B cell (primary cell): ENCODE measurements at regions not wholly inside any gene's neighbourhood (a gene's known extent, or its start where the extent isn't known, plus 50 kb on each side); places are given as distances from the start of the nearest gene placed in this dataset.

Source experiments
- ATAC-seq: fragments of 200-7000 bp; cut with Tn5 transposase; one replicate; pipeline ENCODE4 v1.10.0; 2021; ENCODE audit warnings: low read depth, mild to moderate bottlenecking, moderate number of reproducible peaks, moderate library complexity
- CTCF ChIA-PET: fragments of 350-600 bp; sonication (Branson Sonifier 250); formaldehyde crosslinking; loops from one replicate; lab custom pipeline; 2021; ENCODE audit warnings: antibody characterized with exemption, inconsistent platforms; lab: Charles Lee
- POLR2A ChIA-PET: fragments of 350-600 bp; sonication (Branson Sonifier 250); formaldehyde crosslinking; loops from one replicate; lab custom pipeline; 2021; ENCODE audit warnings: antibody characterized with exemption; lab: Charles Lee
- DNase-seq: peaks from one replicate; pipeline ENCODE4 v3.0.0; 2013
- H2AFZ ChIP-seq: 2 replicates; pipeline ENCODE4 v1.6.1; 2012; ENCODE audit warnings: mild to moderate bottlenecking, low read depth, low read length; ENCODE audit not compliant: insufficient read depth, poor library complexity, severe bottlenecking
- H3K27ac ChIP-seq, 2 donors: 1 replicate in 1 of 2; 2 replicates in 1 of 2; pipeline ENCODE4 v1.5.1; 2012 to 2013; ENCODE audit warnings: low read length in 2 of 2, mild to moderate bottlenecking in 2 of 2, moderate library complexity in 1 of 2
- H3K27me3 ChIP-seq, 4 experiments: fragments of 200-600 bp in 1 of 4; sonication (generic) in 1 of 4; replicated peaks in 1 of 4; 1 replicate in 2 of 4; 2 replicates in 2 of 4; pipeline versions ENCODE4 v1.6.1 to v1.7.0; 2013 to 2016; ENCODE audit warnings: low read length in 3 of 4, mild to moderate bottlenecking in 2 of 4, mixed read lengths in 1 of 4, moderate library complexity in 1 of 4; ENCODE audit not compliant: insufficient read depth in 4 of 4, control insufficient read depth in 3 of 4; ENCODE audit errors: control extremely low read depth in 1 of 4
- H3K36me3 ChIP-seq, 2 experiments: replicated peaks in 1 of 2; 1 replicate in 1 of 2; 2 replicates in 1 of 2; pipeline versions ENCODE4 v1.6.1 to v1.7.1; 2013; ENCODE audit warnings: low read length in 1 of 2; ENCODE audit not compliant: insufficient read depth in 2 of 2, control insufficient read depth in 1 of 2; ENCODE audit errors: control extremely low read depth in 1 of 2, extremely low read depth in 1 of 2
- H3K4me1 ChIP-seq, 2 donors: fragments of 200-600 bp in 1 of 2; sonication (generic) in 1 of 2; 1 replicate in 1 of 2; 2 replicates in 1 of 2; pipeline versions ENCODE4 v1.5.1 to v1.6.1; 2013 to 2017; ENCODE audit warnings: low read length in 2 of 2; ENCODE audit not compliant: control insufficient read depth in 2 of 2, insufficient read depth in 2 of 2
- H3K4me2 ChIP-seq: replicated peaks from 2 replicates; pipeline ENCODE3; 2012; ENCODE audit warnings: mild to moderate bottlenecking, low read depth, low read length; ENCODE audit not compliant: poor library complexity, severe bottlenecking
- H3K4me3 ChIP-seq, 5 experiments: fragments of 200-600 bp in 1 of 5; sonication (generic) in 1 of 5; 1 replicate in 3 of 5; 2 replicates in 2 of 5; pipeline versions ENCODE4 v1.5.1 to v1.7.0; 2011 to 2016; ENCODE audit warnings: low read length in 4 of 5, mild to moderate bottlenecking in 4 of 5, low read depth in 2 of 5, control low read depth in 1 of 5, moderate library complexity in 1 of 5; ENCODE audit not compliant: insufficient read depth in 1 of 5; ENCODE audit errors: control extremely low read depth in 1 of 5, extremely low read depth in 1 of 5
- H3K79me2 ChIP-seq: fragments of 200-600 bp; sonication (generic); one replicate; pipeline ENCODE4 v1.6.0; 2016; ENCODE audit warnings: low read length; ENCODE audit not compliant: control insufficient read depth, insufficient read depth
- H3K9ac ChIP-seq: fragments of 200-600 bp; sonication (generic); 2 replicates; pipeline ENCODE4 v1.6.1; 2017; ENCODE audit warnings: mild to moderate bottlenecking, low read length, moderate library complexity
- H3K9me3 ChIP-seq, 3 donors: one replicate each; pipeline versions ENCODE4 v1.6.1 to v1.7.1; 2013; ENCODE audit warnings: low read length in 2 of 3; ENCODE audit not compliant: control insufficient read depth in 2 of 3, insufficient read depth in 1 of 3; ENCODE audit errors: control extremely low read depth in 1 of 3
- H4K20me1 ChIP-seq: 2 replicates; pipeline ENCODE4 v1.6.0; 2012; ENCODE audit warnings: mild to moderate bottlenecking, low read length; ENCODE audit not compliant: insufficient read depth, control insufficient read depth, poor library complexity, severe bottlenecking
- H3K27ac Mint-ChIP-seq: one replicate; pipeline ENCODE4 v1.8.0; 2021; ENCODE audit warnings: mixed read lengths
- H3K27me3 Mint-ChIP-seq: one replicate; pipeline ENCODE4 v1.8.0; 2021; ENCODE audit warnings: mixed read lengths
- H3K4me1 Mint-ChIP-seq: one replicate; pipeline ENCODE4 v1.8.0; 2021; ENCODE audit warnings: mixed read lengths
- H3K4me3 Mint-ChIP-seq: one replicate; pipeline ENCODE4 v1.8.0; 2021; ENCODE audit warnings: mixed read lengths
- H3K9me3 Mint-ChIP-seq: one replicate; pipeline ENCODE4 v1.8.0; 2022; ENCODE audit warnings: mixed read lengths; ENCODE audit not compliant: insufficient read depth
- CTCF ChIP-seq: fragments of 200-600 bp; IDR thresholded peaks from one replicate; pipeline ENCODE4 v1.8.0; 2022; ENCODE audit warnings: antibody characterized with exemption, mild to moderate bottlenecking
- EZH2 ChIP-seq: IDR thresholded peaks from 2 replicates; pipeline ENCODE4 v1.6.1; 2012; ENCODE audit warnings: borderline replicate concordance, low read depth, mild to moderate bottlenecking, moderate library complexity, low read length; ENCODE audit not compliant: insufficient read depth, poor library complexity, severe bottlenecking
- WGBS: methylation state at CpG from one replicate; pipeline ENCODE4 v1.1.5; 2013; ENCODE audit warnings: missing lambda C conversion rate; ENCODE audit not compliant: insufficient coverage; 5-methylcytosine and 5-hydroxymethylcytosine counted together
- intact Hi-C: fragments of 100-400 bp; cut with micrococcal nuclease; formaldehyde crosslinking; loops from one replicate; pipeline ENCODE4 v1.10.0; 2022

- Histone ChIP-seq H3K4me2 (no peak overlapping the region), H3K27me3 (no peaks in the 10 kb centered on the region), H3K79me2 (no peaks in the 10 kb centered on the region), H3K9ac (no peak overlapping the region), H3K27ac (no peak overlapping the region), H3K4me1 (no peaks in the 10 kb centered on the region), H3K9me3 (no peaks in the 10 kb centered on the region), H4K20me1 (no peaks in the 10 kb centered on the region), H3K4me3 (no peak overlapping the region), H2AFZ (no peak overlapping the region), H3K36me3 (no peaks in the 10 kb centered on the region)
- TF ChIP-seq CTCF (no peak), EZH2 (no peak)
- ChIA-PET POLR2A (no interaction called here), CTCF (no interaction called here)
- no peak overlapping the region for H3K27ac Mint-ChIP-seq
- no peaks in the 10 kb centered on the region for H3K9me3 Mint-ChIP-seq
- ATAC-seq (no peak), DNase-seq (no peak)
- intact Hi-C loops, result no loop called here
- H3K4me3 Mint-ChIP-seq, result no peak overlapping the region
- H3K27me3 Mint-ChIP-seq, result no peaks in the 10 kb centered on the region
- H3K4me1 Mint-ChIP-seq, result no peaks in the 10 kb centered on the region
- no CpG with 5 or more reads among the region's 1 CpG for WGBS
Observed at GRCh38 chr7:8908889-8909288, 475.5 kb downstream of the NXPH1 start.

GRCh38 chr7:8913682-8914081 is 480.3 kb downstream of the NXPH1 start:
- Mint-ChIP-seq H3K4me3 (no peak overlapping the region), H3K27me3 (no peaks in the 10 kb centered on the region), H3K9me3 (peaks cover 5% of the 10 kb centered on the region), H3K4me1 (no peaks in the 10 kb centered on the region), H3K27ac (no peak overlapping the region)
- H2AFZ ChIP-seq, result no peak overlapping the region
- no peaks in the 10 kb centered on the region for H4K20me1 ChIP-seq
- H3K27me3 ChIP-seq, result no peaks in the 10 kb centered on the region
- H3K9me3 ChIP-seq, result no peaks in the 10 kb centered on the region
- H3K36me3 ChIP-seq, result no peaks in the 10 kb centered on the region
- CTCF ChIA-PET, result no interaction called here
- no peaks in the 10 kb centered on the region for H3K79me2 ChIP-seq
- no CpG with 5 or more reads among the region's 2 CpGs for WGBS
- ATAC-seq (no peak), DNase-seq (no peak)
- H3K4me3 ChIP-seq, result no peak overlapping the region
- no peak overlapping the region for H3K4me2 ChIP-seq
- no peak overlapping the region for H3K9ac ChIP-seq
- TF ChIP-seq EZH2 (no peak), CTCF (no peak)
- POLR2A ChIA-PET, result no interaction called here
- H3K4me1 ChIP-seq, result no peaks in the 10 kb centered on the region
- no peak overlapping the region for H3K27ac ChIP-seq
- intact Hi-C loops, result no loop called here
